HG03439 (cell line): ENCODE measurements at regions not wholly inside any gene's neighbourhood (a gene's known extent, or its start where the extent isn't known, plus 50 kb on each side); places are given as distances from the start of the nearest gene placed in this dataset.
A peak's percentile ranks its signal among the peaks of the same experiment; 100 is the strongest.

Source experiments
- ATAC-seq: cut with Tn5 transposase; IDR thresholded peaks from one replicate; pipeline ENCODE4 v1.9.1; 2021; ENCODE audit warnings: mild to moderate bottlenecking, moderate library complexity; ENCODE audit not compliant: unreplicated experiment

- no peak for ATAC-seq
These were observed 303.0 kb upstream of the E2F7 start for GRCh38 chr12:77368379-77368778.

GRCh38 chr12:77366616-77367015 lies 301.2 kb upstream of the E2F7 start:
- no peak for ATAC-seq

GRCh38 chr12:77364400-77364799 lies 299.0 kb upstream of the E2F7 start:
- ATAC-seq: no peak

GRCh38 chr12:77362509-77363210 lies 297.3 kb upstream of the E2F7 start:
- no peak for ATAC-seq

- ATAC-seq: no peak
These were observed 292.3 kb upstream of the E2F7 start for GRCh38 chr12:77357655-77358054.

- ATAC-seq: no peak
These were observed 289.5 kb upstream of the E2F7 start for GRCh38 chr12:77354766-77355362.

- no peak for ATAC-seq
These were observed 287.6 kb upstream of the E2F7 start for GRCh38 chr12:77352946-77353345.

- ATAC-seq: no peak
These were observed 286.5 kb upstream of the E2F7 start for GRCh38 chr12:77351860-77352259.

GRCh38 chr12:77349689-77350370 lies 284.5 kb upstream of the E2F7 start:
- no peak for ATAC-seq

- no peak for ATAC-seq
These were observed 281.6 kb upstream of the E2F7 start for GRCh38 chr12:77347017-77347416.

- no peak for ATAC-seq
These were observed 280.0 kb upstream of the E2F7 start for GRCh38 chr12:77345336-77345735.

- no peak for ATAC-seq
These were observed 279.3 kb upstream of the E2F7 start for GRCh38 chr12:77344651-77345050.

- ATAC-seq: no peak
These were observed 277.9 kb upstream of the E2F7 start for GRCh38 chr12:77343291-77343690.

- ATAC-seq: no peak
These were observed 276.9 kb upstream of the E2F7 start for GRCh38 chr12:77342253-77342652.

GRCh38 chr12:77339610-77340009 lies 274.2 kb upstream of the E2F7 start:
- ATAC-seq: no peak

GRCh38 chr12:77337362-77337761 lies 272.0 kb upstream of the E2F7 start:
- no peak for ATAC-seq

- ATAC-seq: no peak
These were observed 269.4 kb upstream of the E2F7 start for GRCh38 chr12:77334806-77335205.

- ATAC-seq: no peak
These were observed 263.0 kb upstream of the E2F7 start for GRCh38 chr12:77328326-77328725.

- ATAC-seq: no peak
These were observed 260.3 kb upstream of the E2F7 start for GRCh38 chr12:77325511-77326236.

- peak; percentile 81 for ATAC-seq
These were observed 259.5 kb upstream of the E2F7 start for GRCh38 chr12:77324763-77325468.

GRCh38 chr12:77324416-77324762 lies 259.0 kb upstream of the E2F7 start:
- no peak for ATAC-seq
